Activated CD4-positive, alpha-beta T cell treated with anti-CD3 and anti-CD28 coated beads, Interleukin-2, amount 50 U/mL, for 1 hour (primary cell): ENCODE measurements at regions not wholly inside any gene's neighbourhood (a gene's known extent, or its start where the extent isn't known, plus 50 kb on each side); places are given as distances from the start of the nearest gene placed in this dataset.

Experiments
- DNase-seq: peaks from one replicate; pipeline ENCODE4 v3.0.0-alpha.2; 2020

DNA sequence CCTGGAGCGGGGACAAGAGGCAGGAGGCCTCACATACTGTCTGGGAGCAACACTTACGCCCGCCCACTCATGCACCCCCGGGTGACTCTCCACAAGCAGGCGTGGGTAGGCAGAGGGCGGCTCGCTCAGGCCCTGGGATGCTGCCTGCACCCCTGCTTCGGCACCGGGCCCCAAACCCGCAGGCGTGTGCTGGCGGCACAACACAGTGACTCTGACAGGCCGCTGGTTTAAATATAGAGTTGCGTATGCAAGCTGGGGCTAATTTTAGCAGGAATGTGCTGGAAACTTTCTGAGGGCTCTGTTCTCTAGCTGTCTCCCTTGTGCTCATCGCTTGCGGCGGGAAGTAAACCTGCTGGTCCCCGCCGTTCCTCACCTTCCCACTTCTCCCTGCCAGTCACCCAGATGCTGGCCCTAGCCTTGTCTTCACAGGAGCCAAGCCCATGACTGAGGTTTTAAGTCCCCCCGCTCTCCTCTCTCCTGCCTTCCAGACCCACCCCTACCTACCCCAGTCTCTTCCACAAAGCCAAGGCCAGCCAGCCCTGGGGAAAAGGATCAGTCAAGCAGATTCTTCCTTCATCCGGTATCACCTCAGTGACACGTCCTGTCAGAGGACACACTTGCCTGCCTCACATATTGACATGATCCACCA lies 94.5 kb upstream of the FOXP4 start:
- DNase-seq = no peak

DNA sequence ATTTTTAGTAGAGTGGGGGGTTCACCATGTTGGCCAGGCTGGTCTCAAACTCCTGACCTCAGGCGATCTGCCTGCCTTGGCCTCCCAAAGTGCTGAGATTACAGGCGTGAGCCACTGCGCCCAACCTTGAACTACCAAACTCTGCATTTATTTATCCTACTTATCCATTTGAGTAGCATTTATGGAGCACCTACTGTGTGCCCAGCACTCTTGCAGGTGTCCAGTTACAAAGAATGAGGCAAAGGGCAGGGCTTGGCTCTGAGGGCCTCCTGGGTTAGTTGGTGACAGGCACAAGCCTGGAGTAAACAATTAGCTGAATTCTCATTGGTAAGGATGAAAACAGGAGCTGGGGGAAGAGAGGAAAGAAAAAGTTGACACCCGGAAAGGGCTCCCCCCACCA lies 93.4 kb upstream of the FOXP4 start:
- no peak for DNase-seq

DNA sequence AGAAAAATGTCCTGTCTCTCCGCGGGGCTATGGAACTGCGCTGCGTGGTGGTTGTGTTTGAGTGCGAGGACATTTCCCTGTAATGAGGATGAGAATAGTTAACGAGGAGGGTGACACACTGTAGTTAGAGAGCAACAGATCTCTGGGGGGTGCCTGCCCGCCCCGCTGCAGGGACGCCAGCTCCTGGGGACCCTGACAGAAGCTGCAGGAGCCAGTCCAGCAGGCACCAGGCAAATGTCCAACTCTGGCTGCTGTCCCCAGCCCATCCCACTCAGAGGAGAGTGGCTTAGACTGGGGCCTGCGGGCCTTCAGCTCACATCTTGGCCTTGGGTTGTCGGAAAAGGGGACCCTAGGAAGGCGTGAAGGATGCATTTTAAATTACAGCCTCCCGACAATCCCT lies 92.9 kb upstream of the FOXP4 start:
- no peak for DNase-seq

DNA sequence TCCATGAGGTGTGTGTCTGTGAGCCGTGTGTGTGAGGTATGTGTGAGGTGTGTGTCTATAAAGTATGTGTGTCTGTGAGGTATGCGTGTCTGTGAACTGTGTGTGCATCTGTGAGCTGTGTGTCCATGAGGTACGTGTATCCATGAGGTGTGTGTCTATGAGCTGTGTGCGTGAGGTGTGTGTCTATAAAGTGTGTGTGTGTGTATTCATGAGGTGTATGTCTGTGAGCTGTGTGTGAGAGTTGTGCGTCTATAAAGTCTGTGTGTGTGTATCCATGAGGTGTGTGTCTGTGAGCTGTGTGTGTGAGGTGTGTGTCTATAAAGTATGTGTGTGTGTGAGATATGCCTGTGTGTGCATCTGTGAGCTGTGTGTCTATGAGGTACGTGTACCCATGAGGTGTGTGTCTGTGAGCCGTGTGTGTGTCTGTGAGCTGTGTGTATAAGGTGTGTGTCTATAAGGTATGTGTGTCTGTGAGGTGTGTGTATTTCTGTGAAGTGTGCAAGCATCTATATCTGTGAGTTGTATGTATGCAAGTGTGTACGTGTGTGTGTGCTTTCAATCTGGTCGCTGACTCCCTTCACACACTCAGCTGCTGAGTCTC lies 91.9 kb upstream of the FOXP4 start:
- DNase-seq = no peak

DNA sequence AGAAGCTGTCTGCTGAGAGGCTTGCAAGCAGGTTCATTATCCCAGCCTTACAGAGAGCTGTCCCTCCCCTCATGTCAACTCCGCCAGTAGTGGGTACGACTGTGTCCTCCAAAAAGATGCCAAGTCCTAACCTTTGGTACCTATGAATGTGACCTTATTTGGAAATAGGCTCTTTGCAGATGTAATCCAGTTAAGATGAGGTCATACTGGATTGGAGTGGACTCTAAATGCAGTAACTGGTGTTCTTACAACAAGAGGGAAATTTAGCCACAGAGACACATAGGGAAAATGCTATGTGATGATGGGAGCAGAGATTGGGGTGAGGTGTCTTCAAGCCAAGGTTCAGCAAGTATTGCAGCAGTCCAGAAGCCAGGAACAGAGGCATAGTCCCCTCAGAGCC lies 90.8 kb upstream of the FOXP4 start:
- no peak for DNase-seq

DNA sequence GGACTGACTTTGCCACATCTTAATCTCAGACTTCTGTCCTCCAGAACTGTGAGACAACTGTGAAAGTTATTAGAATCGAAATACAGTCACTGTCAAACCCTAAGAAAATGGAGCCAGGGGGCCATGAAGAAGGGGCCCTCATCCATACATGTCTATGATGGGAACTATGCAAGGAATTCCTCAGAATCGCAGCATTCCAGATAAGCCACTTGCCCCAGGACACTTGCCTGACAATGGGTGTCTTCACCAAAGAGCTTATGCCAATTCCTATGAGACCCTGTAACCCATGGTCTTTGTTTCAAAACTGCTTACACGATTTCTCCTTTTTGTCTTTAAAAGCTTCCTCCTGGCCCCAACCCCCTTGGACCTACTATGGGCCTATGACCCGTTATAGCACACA lies 90.4 kb upstream of the FOXP4 start:
- DNase-seq = no peak

DNA sequence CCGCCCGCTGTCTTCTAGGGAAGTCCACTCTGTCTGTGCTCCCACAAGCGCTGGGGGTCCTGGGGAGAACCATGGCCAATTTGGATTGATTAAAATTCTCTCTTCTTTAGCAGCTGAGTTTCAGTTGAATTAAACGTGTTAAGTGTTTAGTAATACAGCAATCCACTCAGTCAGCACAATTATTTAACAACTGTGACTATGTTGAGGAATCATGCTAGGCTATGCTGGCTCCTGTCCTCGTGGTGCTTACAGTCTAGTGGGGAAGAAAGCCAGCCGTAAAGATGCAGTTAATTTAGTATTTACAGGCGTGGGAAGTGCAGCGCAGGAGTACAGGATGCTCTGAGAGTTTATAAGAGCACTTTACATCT lies 88.9 kb upstream of the FOXP4 start:
- no peak for DNase-seq

DNA sequence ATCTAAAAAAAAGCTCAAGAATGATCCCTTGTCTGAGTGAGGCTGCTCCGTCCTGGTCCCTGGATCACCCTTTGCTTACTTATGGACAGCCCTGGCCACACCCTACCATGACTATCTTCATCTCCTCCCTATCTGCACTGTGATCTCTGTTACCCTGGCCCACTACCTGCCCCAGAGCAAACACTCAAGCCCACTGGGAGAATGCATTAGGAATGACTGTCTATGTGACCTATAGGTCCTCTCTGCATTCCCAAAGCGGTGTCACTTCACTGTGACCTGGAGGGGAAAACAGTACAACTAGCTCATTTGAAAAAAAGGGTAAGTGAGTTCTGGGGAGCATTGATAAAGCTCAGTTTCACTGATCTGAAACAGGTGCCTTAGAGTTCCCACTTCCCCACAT lies 86.4 kb upstream of the FOXP4 start:
- no peak for DNase-seq

DNA sequence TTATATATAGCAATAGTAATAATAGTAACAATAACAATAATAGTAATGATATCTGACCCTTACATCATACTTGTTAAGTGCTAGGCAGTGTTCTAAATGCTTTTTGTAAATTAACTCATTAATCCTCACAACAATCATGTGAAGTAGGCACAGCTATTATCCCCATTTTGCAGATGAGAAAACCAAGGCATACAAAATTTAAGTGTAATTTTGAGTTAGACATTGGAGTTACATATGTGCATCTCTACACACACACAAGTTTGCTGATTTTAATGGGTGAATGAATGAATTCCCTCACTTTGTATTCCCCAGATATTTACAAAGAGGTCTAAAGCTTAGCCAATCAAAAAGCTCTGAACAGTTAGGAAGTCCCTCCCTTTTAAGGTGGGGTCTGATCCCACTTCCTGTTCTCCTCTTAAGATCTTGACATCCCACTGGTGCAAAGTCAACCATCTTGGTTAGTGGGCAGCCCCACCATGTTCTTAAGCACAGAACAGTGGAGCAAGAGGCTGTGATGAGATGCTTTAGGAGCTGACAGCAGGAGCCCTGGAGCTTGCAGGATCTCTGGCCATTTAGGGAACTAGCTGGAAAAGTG lies 85.3 kb upstream of the FOXP4 start:
- no peak for DNase-seq

DNA sequence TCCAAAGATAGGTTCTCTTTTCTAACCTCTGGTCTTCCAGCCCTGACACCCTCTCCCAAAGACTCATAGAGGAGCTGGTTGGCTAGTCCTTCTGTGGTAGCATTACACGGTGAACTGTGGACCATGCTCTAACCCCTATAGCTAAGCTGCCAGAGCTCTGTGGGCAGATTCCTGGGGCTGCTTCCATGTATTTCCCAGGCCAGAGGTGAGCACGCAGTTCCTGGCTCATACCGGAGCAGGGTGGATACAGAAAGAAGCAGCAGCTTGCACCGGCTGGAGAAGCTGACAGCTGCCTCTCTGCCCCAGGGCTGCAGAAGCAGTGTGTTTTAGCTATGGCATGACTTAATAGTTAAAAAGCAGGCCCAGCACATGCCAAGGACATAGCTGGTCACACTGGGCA lies 84.1 kb upstream of the FOXP4 start:
- no peak for DNase-seq

DNA sequence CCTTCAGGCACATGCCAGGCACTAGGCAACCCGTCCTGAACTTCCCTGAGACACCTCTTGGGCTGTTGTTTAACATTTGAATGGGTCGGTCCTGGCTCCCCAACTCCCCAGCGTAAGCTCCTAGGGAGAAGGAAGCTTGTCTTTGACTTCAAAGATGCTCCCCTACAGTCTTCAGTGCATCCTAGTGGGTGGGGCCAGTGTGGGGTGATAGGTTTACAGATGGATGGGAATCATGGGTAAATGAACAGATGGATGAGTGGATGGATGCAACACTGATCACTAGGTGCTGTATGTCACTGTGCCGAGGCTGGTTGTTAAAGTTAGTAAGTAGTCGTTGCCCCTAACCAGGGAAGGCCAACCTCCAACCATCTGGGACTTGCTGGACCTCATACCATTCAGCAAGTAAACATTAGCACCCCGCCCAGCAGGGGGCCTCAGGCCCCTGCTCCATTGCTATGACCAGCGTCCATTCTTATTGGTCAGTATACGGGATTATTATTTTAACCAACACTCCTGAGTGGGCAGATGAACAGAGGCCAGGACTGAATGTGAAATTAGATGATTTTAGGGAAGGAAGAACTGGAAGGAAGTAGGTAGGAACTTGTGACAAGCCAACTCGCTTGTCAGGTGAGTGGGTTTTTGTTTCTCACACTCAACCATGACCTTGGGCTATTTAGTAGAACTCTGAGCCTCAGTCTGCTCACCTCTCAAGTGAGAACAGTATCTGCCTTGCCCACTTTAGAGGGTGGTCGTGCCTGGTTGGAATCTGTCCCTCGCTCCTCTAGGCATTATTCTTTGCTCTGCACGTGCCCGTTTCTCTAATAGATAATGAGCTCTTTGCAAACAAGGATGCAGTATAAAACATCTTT lies 82.9 kb upstream of the FOXP4 start:
- no peak for DNase-seq

DNA sequence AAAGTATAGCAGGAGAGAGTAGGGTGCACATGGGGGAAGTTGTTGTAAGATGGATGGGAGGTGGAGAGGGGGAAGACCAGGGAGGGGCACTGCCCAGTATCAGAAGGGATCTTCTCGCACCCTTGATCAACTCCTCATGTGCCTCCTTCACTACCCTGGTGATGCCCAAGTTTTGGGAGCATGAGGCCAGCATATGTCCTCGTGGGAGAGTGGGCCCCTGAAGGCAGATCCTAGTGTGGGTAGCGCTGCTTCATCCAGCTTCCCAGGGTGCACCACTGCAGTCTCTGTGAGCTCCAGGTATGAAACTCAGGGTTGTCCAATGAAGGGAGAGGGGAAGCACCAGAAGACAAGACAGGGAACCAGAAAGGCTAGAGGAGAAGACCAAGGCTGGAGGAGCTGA lies 82.2 kb upstream of the FOXP4 start:
- DNase-seq = no peak

DNA sequence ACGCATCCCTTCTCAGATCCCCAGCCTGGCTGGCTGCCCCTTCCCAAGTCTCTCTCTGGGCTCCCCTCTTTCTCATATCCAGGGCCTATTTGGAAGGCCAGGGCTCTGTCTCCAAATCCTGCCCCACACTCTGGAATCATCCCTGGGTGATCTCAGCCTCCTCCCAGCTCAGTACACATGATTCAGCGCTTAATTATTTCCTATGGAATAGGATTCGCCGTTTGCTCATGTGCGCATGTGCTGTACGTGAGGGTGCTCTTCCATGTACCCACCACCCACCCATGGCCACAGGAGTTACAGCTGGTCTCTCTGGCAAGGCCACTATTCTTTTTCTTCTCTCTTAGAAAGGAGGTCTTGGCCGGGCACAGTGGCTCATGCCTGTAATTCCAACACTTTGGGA lies 81.7 kb upstream of the FOXP4 start:
- no peak for DNase-seq

DNA sequence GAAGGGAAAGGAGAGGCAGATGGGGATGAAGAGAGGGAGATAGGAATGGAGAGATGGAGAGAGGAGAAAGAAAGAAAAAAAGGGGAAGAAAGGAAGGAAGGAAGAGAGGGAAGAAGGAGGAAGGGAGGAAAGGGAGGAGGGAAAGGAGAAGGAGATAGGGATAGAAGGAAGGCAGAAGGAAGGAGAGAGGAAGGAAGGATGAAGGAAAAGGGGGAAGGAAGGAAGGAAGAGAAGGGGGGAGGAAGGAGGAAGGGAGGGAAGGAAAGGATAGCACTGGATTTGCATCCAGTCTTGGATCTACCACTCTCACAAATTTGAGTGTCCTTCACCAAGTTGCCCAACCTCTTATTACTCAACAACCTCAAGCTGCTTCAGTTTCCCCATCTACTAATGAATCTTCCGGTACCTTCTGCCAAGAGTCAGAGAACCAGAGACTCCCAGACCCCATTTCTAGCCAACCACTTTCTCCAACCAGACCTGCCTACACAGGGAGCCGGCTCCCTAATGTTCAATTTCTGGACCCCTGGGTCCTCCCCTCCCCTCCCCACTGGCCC lies 79.7 kb upstream of the FOXP4 start:
- no peak for DNase-seq

DNA sequence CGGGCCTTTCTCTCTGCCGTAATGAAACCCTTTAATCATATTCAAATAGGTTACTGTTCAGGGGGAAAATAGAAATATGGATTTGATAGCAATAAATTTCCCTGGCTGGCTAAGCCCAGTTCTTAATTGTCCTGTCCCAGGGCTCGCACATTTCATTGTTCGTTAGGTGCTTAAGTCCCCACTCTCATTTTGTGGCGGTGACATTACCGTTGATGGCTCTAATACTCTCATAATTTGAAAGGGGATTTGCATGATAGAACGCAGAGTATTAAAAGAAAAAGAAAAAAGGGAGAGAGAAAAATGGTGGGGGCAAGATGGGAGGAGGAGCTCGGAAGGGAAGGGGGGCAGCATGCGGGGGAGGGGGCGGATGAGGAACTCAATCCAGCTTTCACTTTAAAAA lies 79.1 kb upstream of the FOXP4 start:
- DNase-seq = no peak

DNA sequence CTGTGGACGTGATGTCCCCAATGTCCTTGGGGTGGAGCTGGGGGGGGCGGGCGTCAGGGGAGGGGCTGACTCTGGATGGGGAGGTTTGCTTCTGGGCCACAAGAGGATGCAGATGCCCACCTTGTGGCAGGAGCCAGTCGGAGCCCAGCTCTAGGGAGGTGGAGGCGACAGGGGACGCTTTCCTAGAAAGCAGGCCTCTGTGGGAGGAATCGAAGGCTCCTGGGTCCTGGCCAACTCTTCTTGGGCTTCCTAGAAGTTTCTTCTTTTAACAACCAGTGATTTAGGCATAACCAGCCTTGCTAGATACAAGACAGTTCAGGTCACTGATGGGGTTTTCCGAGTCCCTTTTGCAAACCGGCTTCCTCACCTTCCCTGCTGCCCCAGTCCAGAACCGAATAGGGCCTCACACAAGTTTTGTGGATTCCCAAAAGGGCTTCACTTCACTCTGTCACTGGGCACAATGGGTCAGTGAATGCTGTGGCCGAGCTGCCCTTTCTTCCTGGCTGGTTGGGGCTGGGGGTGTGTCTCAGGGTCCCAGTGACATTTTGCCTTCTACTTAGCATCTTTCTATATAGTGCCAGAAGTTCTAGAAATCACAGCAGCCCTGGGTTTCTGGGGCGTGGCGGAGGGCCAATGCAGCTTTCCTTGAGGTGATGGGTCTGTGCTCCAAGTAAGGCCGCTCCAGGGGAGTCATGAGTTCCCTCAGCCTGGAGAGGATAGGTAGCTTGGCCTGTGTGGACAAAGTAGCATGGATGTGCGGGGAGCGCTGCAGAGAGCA lies 78.4 kb upstream of the FOXP4 start:
- DNase-seq = no peak

DNA sequence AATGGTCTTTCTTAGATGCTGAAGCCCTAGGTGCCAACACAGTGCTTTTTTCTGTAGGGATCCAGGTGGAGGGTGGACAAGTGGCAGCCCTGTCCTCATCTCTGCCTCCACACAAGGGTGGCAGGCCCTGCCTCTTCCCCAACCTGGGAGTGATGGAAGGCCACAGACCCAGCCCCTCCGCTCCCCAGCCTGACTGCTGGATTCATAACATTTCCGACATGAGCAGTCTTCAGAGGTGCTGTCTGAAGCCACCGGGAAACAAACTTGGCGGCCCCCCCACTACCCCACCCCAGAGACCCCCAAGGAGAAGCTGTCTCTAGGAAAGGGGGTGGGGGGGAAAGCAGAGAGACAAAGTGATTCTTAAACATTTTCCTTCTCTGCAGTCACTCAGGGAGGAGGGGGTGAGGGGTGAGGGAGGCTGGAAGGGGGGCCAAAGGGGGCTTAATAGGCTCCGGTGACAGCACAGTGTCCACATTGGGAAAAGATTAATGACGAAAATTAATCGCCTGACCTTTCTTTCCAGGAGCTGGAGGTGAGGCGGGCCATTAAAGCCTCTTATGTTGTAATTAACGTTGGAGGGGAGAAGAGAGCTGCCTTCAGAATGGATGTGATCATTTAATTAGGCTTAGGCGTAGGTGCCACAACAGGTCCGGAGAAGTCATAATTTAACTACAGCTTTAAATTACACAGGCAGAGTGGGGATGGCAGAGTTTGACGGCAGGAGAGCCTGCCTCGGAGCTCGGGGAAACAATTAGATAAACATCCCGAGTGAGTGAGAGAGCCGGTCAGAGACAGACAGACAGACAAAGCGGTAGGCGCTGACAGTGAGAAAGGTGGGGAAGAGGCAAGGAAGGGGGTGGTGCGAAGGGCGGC lies 76.8 kb upstream of the FOXP4 start:
- DNase-seq = no peak

DNA sequence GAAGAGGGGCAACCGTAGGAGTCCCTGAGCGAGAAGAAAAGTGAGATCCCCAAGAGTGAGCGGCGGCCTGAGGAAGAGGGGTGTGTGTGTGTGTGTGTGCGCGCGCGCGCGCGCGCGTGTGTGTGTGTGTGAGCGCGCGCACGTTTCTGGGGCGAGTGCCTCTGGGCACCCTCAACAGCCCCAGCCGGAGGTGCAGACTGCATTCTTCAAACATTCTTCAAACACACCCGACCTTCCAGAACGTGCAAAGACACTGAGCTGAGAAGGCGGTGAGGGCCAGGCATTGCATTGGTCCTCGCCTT lies 76.2 kb upstream of the FOXP4 start:
- DNase-seq = no peak

DNA sequence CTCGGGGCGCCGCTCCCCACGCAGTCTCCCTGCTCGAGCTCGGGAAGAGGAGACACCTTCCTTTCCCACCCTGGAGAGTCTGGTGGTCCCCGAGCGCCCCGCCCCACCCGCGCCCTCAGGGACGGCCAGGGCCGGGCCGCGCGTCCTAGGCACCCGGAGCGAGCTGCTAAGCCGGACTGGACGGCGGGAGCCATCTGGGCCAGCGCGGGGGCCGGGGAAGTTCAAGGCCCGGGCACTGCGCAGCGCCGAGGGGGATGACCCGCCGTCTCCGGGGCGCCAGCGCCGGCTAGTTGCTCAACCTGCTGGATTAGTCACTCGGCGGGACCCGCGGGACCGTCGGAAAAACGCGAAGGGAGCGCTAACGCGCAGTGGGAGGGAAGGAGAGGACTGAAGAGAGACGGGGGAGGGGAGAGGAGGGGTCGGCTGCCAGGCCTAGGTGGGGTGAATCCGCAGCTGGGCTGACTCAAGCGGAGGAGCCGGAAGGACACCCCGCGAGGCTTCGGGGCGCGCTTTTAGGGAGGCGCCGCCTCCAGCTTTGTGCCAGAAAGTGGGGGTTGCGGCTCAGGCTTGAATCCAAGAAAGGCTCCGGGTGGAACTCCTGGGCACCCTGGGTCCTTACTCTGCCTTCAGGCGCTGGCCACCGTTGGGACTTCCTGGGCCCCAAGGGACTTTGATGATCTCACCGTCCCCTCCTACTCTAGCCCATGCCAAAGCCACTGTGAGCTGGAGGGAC lies 75.7 kb upstream of the FOXP4 start:
- DNase-seq = no peak

DNA sequence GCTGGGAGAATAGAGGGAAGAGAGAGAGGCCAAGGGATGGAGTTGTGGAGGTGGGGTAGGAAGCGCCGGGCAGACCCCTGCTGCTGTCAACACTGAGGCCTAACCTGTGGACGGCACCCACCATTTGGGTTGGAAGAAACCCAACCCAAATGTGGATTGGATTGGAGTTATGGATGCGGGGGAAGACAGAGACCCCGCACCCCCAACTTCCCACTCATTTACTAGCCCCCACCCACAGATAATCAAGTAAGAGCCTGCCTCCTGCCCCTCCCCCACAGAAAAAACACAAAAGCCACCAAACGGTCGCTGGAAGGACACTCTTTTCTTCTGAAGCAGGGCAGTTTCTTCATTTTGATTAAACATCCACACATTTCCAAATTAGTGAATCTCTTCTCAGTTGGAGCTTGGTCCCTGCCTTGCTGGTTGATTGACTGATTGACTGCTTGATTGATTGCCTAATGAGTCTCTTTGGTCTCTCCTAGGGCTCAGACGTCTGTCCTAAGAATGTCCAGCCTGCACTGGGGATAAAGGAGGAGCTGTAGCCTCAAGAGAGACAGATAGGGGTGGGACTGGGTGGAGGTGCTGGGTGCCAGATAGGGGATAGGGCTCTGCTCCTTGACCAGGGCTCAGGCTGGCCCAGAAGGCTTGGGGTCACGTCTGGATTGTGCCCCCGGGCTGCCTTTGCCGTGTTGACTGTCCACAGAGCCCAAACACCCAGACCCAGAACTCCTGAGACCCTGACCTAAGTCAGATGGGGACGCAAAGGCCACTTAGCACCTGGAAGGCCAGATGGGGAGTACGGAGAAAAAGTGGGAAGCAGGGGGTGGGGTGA lies 74.9 kb upstream of the FOXP4 start:
- DNase-seq = no peak
